Uterus (tissue), 2 donors: ENCODE measurements at regions not wholly inside any gene's neighbourhood (a gene's known extent, or its start where the extent isn't known, plus 50 kb on each side); places are given as distances from the start of the nearest gene placed in this dataset.

ENCODE experiments used
- CTCF ChIP-seq, 4 experiments: fragments of 200-600 bp in 2 of 4; fragments of 450-650 bp in 2 of 4; sonication (generic) in 2 of 4; IDR thresholded peaks; one replicate each; pipeline ENCODE4 v1.5.1; 2016 to 2019; ENCODE audit warnings: antibody characterized with exemption in 4 of 4, mild to moderate bottlenecking in 2 of 4, moderate library complexity in 1 of 4
- POLR2A ChIP-seq, 2 donors: fragments of 450-650 bp; IDR thresholded peaks; one replicate each; pipeline ENCODE4 v1.6.1; 2016; ENCODE audit warnings: antibody characterized with exemption in 2 of 2, mild to moderate bottlenecking in 1 of 2, moderate library complexity in 1 of 2

GRCh38 chr7:156465186-156465585 lies 175.4 kb upstream of the RNF32 start:
- TF ChIP-seq CTCF (IDR thresholded peaks at IDR 0.05): no peak
- no peak for TF ChIP-seq POLR2A (IDR thresholded peaks at IDR 0.05)
